Mononuclear cell (primary cell): ENCODE measurements at regions not wholly inside any gene's neighbourhood (a gene's known extent, or its start where the extent isn't known, plus 50 kb on each side); places are given as distances from the start of the nearest gene placed in this dataset.

Source experiments
- H3K27me3 ChIP-seq: 2 replicates; pipeline ENCODE4 v1.6.0; 2011; ENCODE audit warnings: low read length, control low read depth; ENCODE audit not compliant: insufficient read depth
- H3K4me1 ChIP-seq: 2 replicates; pipeline ENCODE4 v1.5.1; 2011; ENCODE audit warnings: mild to moderate bottlenecking, low read length, control low read depth; ENCODE audit not compliant: insufficient read depth
- H3K4me3 ChIP-seq: 2 replicates; pipeline ENCODE4 v1.5.1; 2011; ENCODE audit warnings: mild to moderate bottlenecking, low read length, moderate library complexity
- H3K9me3 ChIP-seq: 2 replicates; pipeline ENCODE4 v1.5.1; 2011; ENCODE audit warnings: low read depth, mild to moderate bottlenecking, control low read depth, low read length

- no peaks in the 10 kb centered on the region for H3K4me1 ChIP-seq
- H3K27me3 ChIP-seq, result no peaks in the 10 kb centered on the region
- no peaks in the 10 kb centered on the region for H3K9me3 ChIP-seq
- H3K4me3 ChIP-seq, result no peak overlapping the region
These were observed 234.4 kb downstream of the LTN1 start for GRCh38 chr21:28758042-28758882.

GRCh38 chr21:28754862-28755261, 237.8 kb downstream of the LTN1 start:
- Histone ChIP-seq H3K4me3 (no peak overlapping the region), H3K27me3 (no peaks in the 10 kb centered on the region), H3K4me1 (no peaks in the 10 kb centered on the region), H3K9me3 (no peaks in the 10 kb centered on the region)

- Histone ChIP-seq H3K9me3 (no peaks in the 10 kb centered on the region), H3K27me3 (no peaks in the 10 kb centered on the region), H3K4me3 (no peak overlapping the region), H3K4me1 (no peaks in the 10 kb centered on the region)
These were observed 238.5 kb downstream of the LTN1 start for GRCh38 chr21:28754127-28754611.

- Histone ChIP-seq H3K4me1 (no peaks in the 10 kb centered on the region), H3K9me3 (no peaks in the 10 kb centered on the region), H3K27me3 (no peaks in the 10 kb centered on the region), H3K4me3 (no peak overlapping the region)
These were observed 240.5 kb downstream of the LTN1 start for GRCh38 chr21:28752131-28752530.

- no peaks in the 10 kb centered on the region for H3K9me3 ChIP-seq
- no peaks in the 10 kb centered on the region for H3K4me1 ChIP-seq
- H3K27me3 ChIP-seq, result no peaks in the 10 kb centered on the region
- no peak overlapping the region for H3K4me3 ChIP-seq
These were observed 241.5 kb downstream of the LTN1 start for GRCh38 chr21:28751176-28751575.

- Histone ChIP-seq H3K9me3 (no peaks in the 10 kb centered on the region), H3K4me1 (peaks cover 1% of the 10 kb centered on the region), H3K27me3 (no peaks in the 10 kb centered on the region), H3K4me3 (no peak overlapping the region)
These were observed 242.1 kb downstream of the LTN1 start for GRCh38 chr21:28750565-28750964.

- H3K4me1 ChIP-seq, result peaks cover 6% of the 10 kb centered on the region
- no peak overlapping the region for H3K4me3 ChIP-seq
These were observed 243.1 kb downstream of the LTN1 start for GRCh38 chr21:28749536-28749935.

GRCh38 chr21:28747464-28747863, 245.2 kb downstream of the LTN1 start:
- Histone ChIP-seq H3K9me3 (no peaks in the 10 kb centered on the region), H3K27me3 (no peaks in the 10 kb centered on the region), H3K4me1 (peaks cover 6% of the 10 kb centered on the region), H3K4me3 (no peak overlapping the region)

More at GRCh38 chr21:28749536-28749935, 243.1 kb downstream of the LTN1 start:
- no peaks in the 10 kb centered on the region for H3K9me3 ChIP-seq
- no peaks in the 10 kb centered on the region for H3K27me3 ChIP-seq

GRCh38 chr21:28746166-28746565, 246.5 kb downstream of the LTN1 start:
- no peak overlapping the region for H3K4me3 ChIP-seq
- no peaks in the 10 kb centered on the region for H3K9me3 ChIP-seq
- H3K4me1 ChIP-seq, result peaks cover 6% of the 10 kb centered on the region
- no peaks in the 10 kb centered on the region for H3K27me3 ChIP-seq

GRCh38 chr21:28745131-28746016, 247.3 kb downstream of the LTN1 start:
- Histone ChIP-seq H3K9me3 (no peaks in the 10 kb centered on the region), H3K4me3 (peak overlapping the region; percentile 26), H3K4me1 (peaks cover 6% of the 10 kb centered on the region), H3K27me3 (no peaks in the 10 kb centered on the region)

- H3K9me3 ChIP-seq, result no peaks in the 10 kb centered on the region
- peaks cover 6% of the 10 kb centered on the region for H3K4me1 ChIP-seq
- H3K27me3 ChIP-seq, result no peaks in the 10 kb centered on the region
- H3K4me3 ChIP-seq, result no peak overlapping the region
These were observed 249.0 kb downstream of the LTN1 start for GRCh38 chr21:28743723-28744122.

- Histone ChIP-seq H3K4me3 (no peak overlapping the region), H3K9me3 (no peaks in the 10 kb centered on the region), H3K4me1 (peaks cover 6% of the 10 kb centered on the region), H3K27me3 (no peaks in the 10 kb centered on the region)
These were observed 250.2 kb downstream of the LTN1 start for GRCh38 chr21:28742527-28742926.

GRCh38 chr21:28740125-28740524, 252.6 kb downstream of the LTN1 start:
- H3K9me3 ChIP-seq, result no peaks in the 10 kb centered on the region
- H3K27me3 ChIP-seq, result no peaks in the 10 kb centered on the region
- H3K4me1 ChIP-seq, result no peaks in the 10 kb centered on the region
- H3K4me3 ChIP-seq, result no peak overlapping the region

- no peaks in the 10 kb centered on the region for H3K4me1 ChIP-seq
- no peak overlapping the region for H3K4me3 ChIP-seq
- no peaks in the 10 kb centered on the region for H3K9me3 ChIP-seq
- H3K27me3 ChIP-seq, result no peaks in the 10 kb centered on the region
These were observed 253.8 kb downstream of the LTN1 start for GRCh38 chr21:28738882-28739281.

GRCh38 chr21:28738420-28738704, 254.3 kb downstream of the LTN1 start:
- no peak overlapping the region for H3K4me3 ChIP-seq
- no peaks in the 10 kb centered on the region for H3K9me3 ChIP-seq
- no peaks in the 10 kb centered on the region for H3K4me1 ChIP-seq
- H3K27me3 ChIP-seq, result no peaks in the 10 kb centered on the region
